Heart left ventricle (tissue), 16 donors: ENCODE measurements at regions not wholly inside any gene's neighbourhood (a gene's known extent, or its start where the extent isn't known, plus 50 kb on each side); places are given as distances from the start of the nearest gene placed in this dataset.

Source experiments
- ATAC-seq, 4 donors: fragments of 200-7000 bp; cut with Tn5 transposase; one replicate each; pipeline ENCODE4 v1.9.1; 2020 to 2022; ENCODE audit warnings: moderate library complexity in 4 of 4, mild to moderate bottlenecking in 3 of 4, moderate number of reproducible peaks in 1 of 4
- DNase-seq, 5 donors: peaks; one replicate each; pipeline ENCODE4 v3.0.0-alpha.2; 2020
- H3K27ac ChIP-seq, 12 donors: fragments of 200-600 bp; sonication (generic) in 4 of 12; one replicate each; pipeline versions ENCODE4 v1.5.0 to v1.8.0; 2016 to 2022; ENCODE audit warnings: mild to moderate bottlenecking in 2 of 12
- H3K27me3 ChIP-seq, 9 donors: fragments of 200-600 bp; sonication (generic) in 2 of 9; one replicate each; pipeline versions ENCODE4 v1.5.1 to v1.8.0; 2016 to 2022; ENCODE audit warnings: mild to moderate bottlenecking in 3 of 9
- H3K36me3 ChIP-seq, 9 donors: fragments of 200-600 bp; sonication (generic) in 2 of 9; one replicate each; pipeline versions ENCODE4 v1.5.0 to v1.8.0; 2018 to 2022; ENCODE audit warnings: mild to moderate bottlenecking in 2 of 9
- H3K4me1 ChIP-seq, 12 donors: fragments of 200-600 bp; sonication (generic) in 4 of 12; one replicate each; pipeline versions ENCODE4 v1.5.0 to v1.8.0; 2016 to 2022; ENCODE audit warnings: mild to moderate bottlenecking in 3 of 12
- H3K4me3 ChIP-seq, 12 donors: fragments of 200-600 bp; sonication (generic) in 4 of 12; one replicate each; pipeline versions ENCODE4 v1.5.0 to v1.8.0; 2017 to 2022; ENCODE audit warnings: mild to moderate bottlenecking in 9 of 12, moderate library complexity in 4 of 12
- H3K9me3 ChIP-seq, 12 donors: fragments of 200-600 bp; sonication (generic) in 4 of 12; one replicate each; pipeline versions ENCODE4 v1.5.0 to v1.8.0; 2016 to 2022; ENCODE audit warnings: mild to moderate bottlenecking in 1 of 12
- CTCF ChIP-seq, 12 donors: fragments of 200-600 bp; sonication (generic) in 4 of 12; IDR thresholded peaks; one replicate each; pipeline versions ENCODE4 v1.5.0 to v1.8.0; 2018 to 2022; ENCODE audit warnings: antibody characterized with exemption in 12 of 12, mild to moderate bottlenecking in 5 of 12
- POLR2A ChIP-seq, 2 donors: fragments of 450-650 bp; IDR thresholded peaks; one replicate each; pipeline ENCODE4 v1.6.1; 2017; ENCODE audit warnings: antibody characterized with exemption in 2 of 2, mild to moderate bottlenecking in 2 of 2, moderate library complexity in 2 of 2
- WGBS, 4 donors: extraction: QIAGEN DNeasy Blood & Tissue Kit in 2 of 4; methylation state at CpG; one replicate each; pipeline versions ENCODE4 v1.1.5 to v1.1.7; 2013 to 2018; 5-methylcytosine and 5-hydroxymethylcytosine counted together
- intact Hi-C, 10 donors: fragments of 100-400 bp; cut with DNase I; formaldehyde crosslinking; loops; one replicate each; pipeline versions ENCODE4 v1.11.1 to v1.14.2; 2022
- donor health status: ischemic (EF 13 %, LVEDD 7.1; RV severe dilation, severe dysfunction).
- donor health status: healthy with polysubstance abuse.
- donor health status: DM: no; HTN: yes; CAD: no.
- donor health status: DM: no; HTN: no; CAD: no.
- donor health status: ischemic (EF 25% LVEDD 6.9; RV normal size, moderate dysfunction).
- donor health status: ischemic (EF 25% LVEDD 5.7; RV mildly dilated, moderate dysfunction).
- donor health status: healthy.
- donor health status: DM: yes; HTN: yes; CAD: no.
- donor health status: ischemic (EF 35%, LVEDD 5.7; RV mildly dilated, moderate dysfunction).
- donor health status: nonischemic (EF 11% LVEDD 7.7; RV severe dilation, severe dysfunction).
- donor health status: DM: yes; HTN: yes; CAD: no.
- donor health status: PGD.
- donor health status: ischemic (EF 29% LVEDD 5.4; RV normal size, mild dysfunction).
- donor health status: nonischemic (EF 23%, LVEDD 6.1; RV moderate dilation, normal function).

- intact Hi-C loops: no loop called here
- WGBS, 4 donors: 92 to 95% (median 94%) methylated on average over 5 of the region's 5 CpGs
- TF ChIP-seq POLR2A (IDR thresholded peaks at IDR 0.05): no peak
- TF ChIP-seq CTCF (IDR thresholded peaks at IDR 0.05): no peak
These were observed 68.7 kb upstream of the FLT1 start for GRCh38 chr13:28563609-28564008.

GRCh38 chr13:28560612-28561011 is 65.7 kb upstream of the FLT1 start:
- intact Hi-C loops: no loop called here
- Histone ChIP-seq H3K9me3 (no peaks in the 10 kb centered on the region), H3K4me1 (peaks cover 0 to 11% (median 5%) of the 10 kb centered on the region in 12 donors), H3K27me3 (no peaks in the 10 kb centered on the region), H3K36me3 (no peaks in the 10 kb centered on the region), H3K4me3 (no peak overlapping the region), H3K27ac (no peak overlapping the region)
- WGBS, 4 donors: 46 to 59% (median 56%) methylated on average over 2 of the region's 2 CpGs
- DNase-seq (no peak), ATAC-seq (no peak)
- TF ChIP-seq CTCF (IDR thresholded peaks at IDR 0.05) (no peak), POLR2A (IDR thresholded peaks at IDR 0.05) (no peak)

More at GRCh38 chr13:28563609-28564008, 68.7 kb upstream of the FLT1 start:
- ATAC-seq (no peak), DNase-seq (no peak)
- peaks cover 0 to 11% (median 7%) of the 10 kb centered on the region in 12 donors for H3K4me1 ChIP-seq
- no peaks in the 10 kb centered on the region for H3K9me3 ChIP-seq
- H3K27ac ChIP-seq: no peak overlapping the region
- no peaks in the 10 kb centered on the region for H3K36me3 ChIP-seq
- H3K4me3 ChIP-seq: no peak overlapping the region
- H3K27me3 ChIP-seq: no peaks in the 10 kb centered on the region

- TF ChIP-seq POLR2A (IDR thresholded peaks at IDR 0.05) (no peak), CTCF (IDR thresholded peaks at IDR 0.05) (no peak)
- no peak for ATAC-seq
- peaks cover 0 to 11% (median 5%) of the 10 kb centered on the region in 12 donors for H3K4me1 ChIP-seq
- no peaks in the 10 kb centered on the region for H3K9me3 ChIP-seq
- no peak for DNase-seq
- intact Hi-C loops: no loop called here
- no peaks in the 10 kb centered on the region for H3K27me3 ChIP-seq
- H3K27ac ChIP-seq: no peak overlapping the region
- H3K36me3 ChIP-seq: no peaks in the 10 kb centered on the region
- no peak overlapping the region for H3K4me3 ChIP-seq
- 97 to 99% (median 99%) methylated on average over 8 of the region's 8 CpGs for WGBS, 4 donors
These were observed 64.8 kb upstream of the FLT1 start for GRCh38 chr13:28559636-28560259.

GRCh38 chr13:28558567-28558966 is 63.6 kb upstream of the FLT1 start:
- no peak overlapping the region for H3K4me3 ChIP-seq

More at GRCh38 chr13:28558567-28558966, 63.6 kb upstream of the FLT1 start:
- Histone ChIP-seq H3K27me3 (no peaks in the 10 kb centered on the region), H3K4me1 (peaks cover 0 to 11% (median 5%) of the 10 kb centered on the region in 12 donors), H3K36me3 (no peaks in the 10 kb centered on the region), H3K27ac (peak overlapping the region in 7 of 12 donors; percentile 8 to 50 (median 34)), H3K9me3 (no peaks in the 10 kb centered on the region)
- WGBS, 4 donors: 35 to 43% (median 38%) methylated on average over 8 of the region's 8 CpGs
- DNase-seq (peak in 4 of 5 donors; percentile 33 to 66 (median 44)), ATAC-seq (peak; percentile 58 to 92 (median 88))
- TF ChIP-seq POLR2A (IDR thresholded peaks at IDR 0.05): no peak
- TF ChIP-seq CTCF (IDR thresholded peaks at IDR 0.05): no peak
- intact Hi-C loops: no loop called here
